ENCODE measurements at regions not wholly inside any gene's neighbourhood (a gene's known extent, or its start where the extent isn't known, plus 50 kb on each side); places are given as distances from the start of the nearest gene placed in this dataset.
A peak's percentile ranks its signal among the peaks of the same experiment; 100 is the strongest.

- Histone ChIP-seq H3K4me3 (no peak overlapping the region), H3K9me3 (ENCODE audit: low read depth, low read length) (no peaks in the 10 kb centered on the region), H3K36me3 (ENCODE audit: insufficient read depth, low read length) (no peaks in the 10 kb centered on the region), H3K9ac (ENCODE audit: insufficient read length) (no peak overlapping the region), H3K27ac (no peak overlapping the region)
- TF ChIP-seq FOXP2 (optimal IDR thresholded peaks at IDR 0.05; ENCODE audit: control extremely low read depth, extremely low read length, insufficient read depth): no peak
- TF ChIP-seq POLR2AphosphoS5 (IDR thresholded peaks at IDR 0.05; ENCODE audit: borderline replicate concordance, low read depth, low read length): no peak
- no peak for TF ChIP-seq EZH2 (IDR thresholded peaks at IDR 0.05)
- no peak for DNase-seq (ENCODE audit: low read depth, low spot score)
These were observed 259.6 kb downstream of the NUP35 start for GRCh38 chr2:183383854-183384253.

- no peak overlapping the region for H3K9ac ChIP-seq (ENCODE audit: insufficient read length)
- H3K9me3 ChIP-seq (ENCODE audit: low read depth, low read length): no peaks in the 10 kb centered on the region
- DNase-seq (ENCODE audit: low read depth, low spot score): no peak
- TF ChIP-seq FOXP2 (optimal IDR thresholded peaks at IDR 0.05; ENCODE audit: control extremely low read depth, extremely low read length, insufficient read depth) (no peak), EZH2 (IDR thresholded peaks at IDR 0.05) (no peak), POLR2AphosphoS5 (IDR thresholded peaks at IDR 0.05; ENCODE audit: borderline replicate concordance, low read depth, low read length) (no peak)
- no peak overlapping the region for H3K4me3 ChIP-seq
- H3K27ac ChIP-seq: no peak overlapping the region
- no peaks in the 10 kb centered on the region for H3K36me3 ChIP-seq (ENCODE audit: insufficient read depth, low read length)
These were observed 265.4 kb downstream of the NUP35 start for GRCh38 chr2:183389546-183390080.

- DNase-seq (ENCODE audit: low read depth, low spot score): no peak
- TF ChIP-seq FOXP2 (optimal IDR thresholded peaks at IDR 0.05; ENCODE audit: control extremely low read depth, extremely low read length, insufficient read depth) (no peak), POLR2AphosphoS5 (IDR thresholded peaks at IDR 0.05; ENCODE audit: borderline replicate concordance, low read depth, low read length) (no peak), EZH2 (IDR thresholded peaks at IDR 0.05) (no peak)
- Histone ChIP-seq H3K27ac (no peak overlapping the region), H3K9me3 (ENCODE audit: low read depth, low read length) (no peaks in the 10 kb centered on the region), H3K9ac (ENCODE audit: insufficient read length) (no peak overlapping the region), H3K4me3 (no peak overlapping the region), H3K36me3 (ENCODE audit: insufficient read depth, low read length) (no peaks in the 10 kb centered on the region)
These were observed 265.9 kb downstream of the NUP35 start for GRCh38 chr2:183390109-183390508.

- H3K27ac ChIP-seq: no peak overlapping the region
- TF ChIP-seq FOXP2 (optimal IDR thresholded peaks at IDR 0.05; ENCODE audit: control extremely low read depth, extremely low read length, insufficient read depth): no peak
- no peak for TF ChIP-seq EZH2 (IDR thresholded peaks at IDR 0.05)
- no peak for TF ChIP-seq POLR2AphosphoS5 (IDR thresholded peaks at IDR 0.05; ENCODE audit: borderline replicate concordance, low read depth, low read length)
- no peak for DNase-seq (ENCODE audit: low read depth, low spot score)
- H3K36me3 ChIP-seq (ENCODE audit: insufficient read depth, low read length): no peaks in the 10 kb centered on the region
- no peaks in the 10 kb centered on the region for H3K9me3 ChIP-seq (ENCODE audit: low read depth, low read length)
- no peak overlapping the region for H3K4me3 ChIP-seq
- H3K9ac ChIP-seq (ENCODE audit: insufficient read length): no peak overlapping the region
These were observed 280.1 kb downstream of the NUP35 start for GRCh38 chr2:183404392-183404791.

- Histone ChIP-seq H3K36me3 (ENCODE audit: insufficient read depth, low read length) (no peaks in the 10 kb centered on the region), H3K4me3 (no peak overlapping the region), H3K9ac (ENCODE audit: insufficient read length) (no peak overlapping the region), H3K27ac (no peak overlapping the region), H3K9me3 (ENCODE audit: low read depth, low read length) (no peaks in the 10 kb centered on the region)
- TF ChIP-seq EZH2 (IDR thresholded peaks at IDR 0.05): no peak
- TF ChIP-seq FOXP2 (optimal IDR thresholded peaks at IDR 0.05; ENCODE audit: control extremely low read depth, extremely low read length, insufficient read depth): no peak
- TF ChIP-seq POLR2AphosphoS5 (IDR thresholded peaks at IDR 0.05; ENCODE audit: borderline replicate concordance, low read depth, low read length): no peak
- DNase-seq (ENCODE audit: low read depth, low spot score): no peak
These were observed 284.3 kb downstream of the NUP35 start for GRCh38 chr2:183408562-183408961.

GRCh38 chr2:183409662-183410061 lies 285.4 kb downstream of the NUP35 start:
- no peaks in the 10 kb centered on the region for H3K36me3 ChIP-seq (ENCODE audit: insufficient read depth, low read length)

GRCh38 chr2:183416753-183417152 lies 292.5 kb downstream of the NUP35 start:
- no peak for DNase-seq (ENCODE audit: low read depth, low spot score)
- no peak overlapping the region for H3K27ac ChIP-seq
- H3K36me3 ChIP-seq (ENCODE audit: insufficient read depth, low read length): no peaks in the 10 kb centered on the region
- TF ChIP-seq EZH2 (IDR thresholded peaks at IDR 0.05) (no peak), POLR2AphosphoS5 (IDR thresholded peaks at IDR 0.05; ENCODE audit: borderline replicate concordance, low read depth, low read length) (no peak), FOXP2 (optimal IDR thresholded peaks at IDR 0.05; ENCODE audit: control extremely low read depth, extremely low read length, insufficient read depth) (no peak)
- no peak overlapping the region for H3K9ac ChIP-seq (ENCODE audit: insufficient read length)
- H3K4me3 ChIP-seq: no peak overlapping the region
- H3K9me3 ChIP-seq (ENCODE audit: low read depth, low read length): no peaks in the 10 kb centered on the region

More at GRCh38 chr2:183409662-183410061, 285.4 kb downstream of the NUP35 start:
- no peak overlapping the region for H3K9ac ChIP-seq (ENCODE audit: insufficient read length)
- no peak for TF ChIP-seq POLR2AphosphoS5 (IDR thresholded peaks at IDR 0.05; ENCODE audit: borderline replicate concordance, low read depth, low read length)
- no peak for TF ChIP-seq EZH2 (IDR thresholded peaks at IDR 0.05)
- TF ChIP-seq FOXP2 (optimal IDR thresholded peaks at IDR 0.05; ENCODE audit: control extremely low read depth, extremely low read length, insufficient read depth): no peak
- no peaks in the 10 kb centered on the region for H3K9me3 ChIP-seq (ENCODE audit: low read depth, low read length)
- no peak overlapping the region for H3K27ac ChIP-seq
- no peak for DNase-seq (ENCODE audit: low read depth, low spot score)
- H3K4me3 ChIP-seq: no peak overlapping the region

GRCh38 chr2:183426825-183427224 lies 302.6 kb downstream of the NUP35 start:
- no peak for DNase-seq (ENCODE audit: low read depth, low spot score)
- no peaks in the 10 kb centered on the region for H3K36me3 ChIP-seq (ENCODE audit: insufficient read depth, low read length)
- peak overlapping the region; percentile 28; the same call in 1 of the 2 replicates for H3K27ac ChIP-seq
- H3K9ac ChIP-seq (ENCODE audit: insufficient read length): no peak overlapping the region
- TF ChIP-seq EZH2 (IDR thresholded peaks at IDR 0.05) (no peak), POLR2AphosphoS5 (IDR thresholded peaks at IDR 0.05; ENCODE audit: borderline replicate concordance, low read depth, low read length) (no peak), FOXP2 (optimal IDR thresholded peaks at IDR 0.05; ENCODE audit: control extremely low read depth, extremely low read length, insufficient read depth) (no peak)
- no peak overlapping the region for H3K4me3 ChIP-seq
- no peaks in the 10 kb centered on the region for H3K9me3 ChIP-seq (ENCODE audit: low read depth, low read length)

GRCh38 chr2:183427558-183427957 lies 303.3 kb downstream of the NUP35 start:
- Histone ChIP-seq H3K4me3 (no peak overlapping the region), H3K36me3 (ENCODE audit: insufficient read depth, low read length) (no peaks in the 10 kb centered on the region), H3K27ac (no peak overlapping the region), H3K9me3 (ENCODE audit: low read depth, low read length) (no peaks in the 10 kb centered on the region), H3K9ac (ENCODE audit: insufficient read length) (no peak overlapping the region)
- no peak for TF ChIP-seq POLR2AphosphoS5 (IDR thresholded peaks at IDR 0.05; ENCODE audit: borderline replicate concordance, low read depth, low read length)
- TF ChIP-seq EZH2 (IDR thresholded peaks at IDR 0.05): no peak
- TF ChIP-seq FOXP2 (optimal IDR thresholded peaks at IDR 0.05; ENCODE audit: control extremely low read depth, extremely low read length, insufficient read depth): no peak
- no peak for DNase-seq (ENCODE audit: low read depth, low spot score)
